Thyroid gland (tissue), 4 donors: ENCODE measurements at regions not wholly inside any gene's neighbourhood (a gene's known extent, or its start where the extent isn't known, plus 50 kb on each side); places are given as distances from the start of the nearest gene placed in this dataset.

ENCODE experiments used
- CTCF ChIP-seq, 6 experiments: fragments of 200-600 bp in 3 of 6; fragments of 450-650 bp in 3 of 6; sonication (generic) in 3 of 6; IDR thresholded peaks; one replicate each; pipeline ENCODE4 v1.5.1; 2016 to 2019; ENCODE audit warnings: antibody characterized with exemption in 6 of 6, mild to moderate bottlenecking in 2 of 6, inconsistent platforms in 1 of 6, moderate library complexity in 1 of 6
- POLR2A ChIP-seq, 2 donors: fragments of 450-650 bp; IDR thresholded peaks; one replicate each; pipeline ENCODE4 v1.6.1; 2017; ENCODE audit warnings: antibody characterized with exemption in 2 of 2, mild to moderate bottlenecking in 2 of 2, moderate library complexity in 1 of 2

GRCh38 chr5:68398146-68398812, 182.7 kb downstream of the PIK3R1 start:
- TF ChIP-seq CTCF (IDR thresholded peaks at IDR 0.05) (no peak), POLR2A (IDR thresholded peaks at IDR 0.05) (no peak)
